ENCODE measurements at regions not wholly inside any gene's neighbourhood (a gene's known extent, or its start where the extent isn't known, plus 50 kb on each side); places are given as distances from the start of the nearest gene placed in this dataset.

DNA sequence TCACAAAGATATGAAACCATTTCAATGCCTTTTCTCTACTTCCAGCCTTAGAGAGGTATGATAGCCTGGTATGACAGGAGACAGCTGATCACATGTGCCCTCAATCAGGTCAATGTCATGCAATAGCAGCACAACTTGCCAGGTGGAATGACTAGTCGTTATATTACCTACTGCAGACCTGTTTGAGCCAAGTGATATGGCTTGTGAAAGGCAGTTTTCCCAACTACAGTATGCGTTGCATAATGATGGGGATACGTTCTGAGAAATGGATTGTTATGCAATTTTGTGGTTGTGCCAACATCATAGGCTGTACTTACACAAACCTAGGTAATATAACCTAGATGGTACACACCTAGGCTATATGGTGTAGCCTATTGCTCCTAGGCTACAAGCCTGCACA lies 262.8 kb downstream of the ICOS start:
- TF ChIP-seq, protein P1, sequence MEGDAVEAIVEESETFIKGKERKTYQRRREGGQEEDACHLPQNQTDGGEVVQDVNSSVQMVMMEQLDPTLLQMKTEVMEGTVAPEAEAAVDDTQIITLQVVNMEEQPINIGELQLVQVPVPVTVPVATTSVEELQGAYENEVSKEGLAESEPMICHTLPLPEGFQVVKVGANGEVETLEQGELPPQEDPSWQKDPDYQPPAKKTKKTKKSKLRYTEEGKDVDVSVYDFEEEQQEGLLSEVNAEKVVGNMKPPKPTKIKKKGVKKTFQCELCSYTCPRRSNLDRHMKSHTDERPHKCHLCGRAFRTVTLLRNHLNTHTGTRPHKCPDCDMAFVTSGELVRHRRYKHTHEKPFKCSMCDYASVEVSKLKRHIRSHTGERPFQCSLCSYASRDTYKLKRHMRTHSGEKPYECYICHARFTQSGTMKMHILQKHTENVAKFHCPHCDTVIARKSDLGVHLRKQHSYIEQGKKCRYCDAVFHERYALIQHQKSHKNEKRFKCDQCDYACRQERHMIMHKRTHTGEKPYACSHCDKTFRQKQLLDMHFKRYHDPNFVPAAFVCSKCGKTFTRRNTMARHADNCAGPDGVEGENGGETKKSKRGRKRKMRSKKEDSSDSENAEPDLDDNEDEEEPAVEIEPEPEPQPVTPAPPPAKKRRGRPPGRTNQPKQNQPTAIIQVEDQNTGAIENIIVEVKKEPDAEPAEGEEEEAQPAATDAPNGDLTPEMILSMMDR (IDR thresholded peaks at IDR 0.05), result no peak
- no peak for TF ChIP-seq EZH2 (IDR thresholded peaks at IDR 0.05; ENCODE audit: borderline replicate concordance, insufficient read depth, low read depth, low read length, poor library complexity, severe bottlenecking)
